ENCODE measurements at regions not wholly inside any gene's neighbourhood (a gene's known extent, or its start where the extent isn't known, plus 50 kb on each side); places are given as distances from the start of the nearest gene placed in this dataset.

- Histone ChIP-seq H3K4me3 (no peak overlapping the region), H3K27ac (no peak overlapping the region)
These were observed 239.0 kb downstream of the DNAJB9 start for GRCh38 chr7:108808549-108809266.

DNA sequence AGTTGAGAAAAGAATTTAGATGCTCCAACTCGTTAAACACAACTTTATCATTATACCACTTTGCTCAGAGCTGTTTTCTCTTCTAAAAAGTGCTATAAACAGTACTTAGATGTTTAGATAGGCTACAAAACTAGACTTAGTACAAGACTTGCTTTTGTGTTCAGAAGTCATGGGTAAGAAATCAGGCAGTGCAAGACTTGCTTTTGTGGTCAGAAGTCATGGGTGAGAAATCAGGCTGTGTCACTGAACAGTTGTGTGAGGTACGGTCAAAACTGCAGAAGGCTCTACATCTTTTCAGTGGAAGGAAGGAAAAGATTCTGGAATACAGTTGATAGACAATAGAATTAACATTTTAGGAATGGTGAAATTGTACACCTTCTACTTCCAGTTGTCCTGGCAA lies 239.7 kb downstream of the DNAJB9 start:
- no peak overlapping the region for H3K4me3 ChIP-seq

DNA sequence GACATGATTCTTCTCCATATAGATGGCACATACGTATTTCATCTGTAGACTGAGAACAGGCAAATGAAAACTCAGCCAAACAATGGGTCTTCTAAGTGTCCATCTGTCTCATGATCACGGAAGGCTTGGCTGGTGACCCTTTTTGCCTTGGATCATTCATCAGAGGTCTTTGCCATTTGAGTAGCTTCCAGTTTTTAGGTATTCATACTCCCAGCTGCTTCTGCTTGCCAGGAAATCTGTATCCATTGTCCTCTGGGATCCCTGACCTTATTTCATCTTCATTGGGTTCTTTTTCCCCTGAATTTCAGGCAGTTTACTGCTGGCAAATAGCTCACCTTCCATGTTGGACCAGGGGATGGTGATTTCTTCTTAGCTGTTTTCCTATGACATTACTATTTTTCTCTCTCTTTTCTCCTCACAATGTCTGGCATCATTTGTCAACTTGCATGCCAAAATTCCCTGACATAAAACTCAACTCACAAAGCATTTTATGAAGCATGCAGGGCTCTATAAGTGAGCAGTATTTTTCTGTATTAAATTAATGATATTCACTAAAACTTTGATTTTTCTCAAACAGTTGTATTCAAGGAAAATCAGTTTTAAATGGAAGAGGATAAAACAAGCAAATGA lies 241.2 kb downstream of the DNAJB9 start:
- Histone ChIP-seq H3K27ac (no peak overlapping the region), H3K4me3 (no peak overlapping the region)

More for the DNA sequence above, 239.7 kb downstream of the DNAJB9 start:
- H3K27ac ChIP-seq = no peak overlapping the region

DNA sequence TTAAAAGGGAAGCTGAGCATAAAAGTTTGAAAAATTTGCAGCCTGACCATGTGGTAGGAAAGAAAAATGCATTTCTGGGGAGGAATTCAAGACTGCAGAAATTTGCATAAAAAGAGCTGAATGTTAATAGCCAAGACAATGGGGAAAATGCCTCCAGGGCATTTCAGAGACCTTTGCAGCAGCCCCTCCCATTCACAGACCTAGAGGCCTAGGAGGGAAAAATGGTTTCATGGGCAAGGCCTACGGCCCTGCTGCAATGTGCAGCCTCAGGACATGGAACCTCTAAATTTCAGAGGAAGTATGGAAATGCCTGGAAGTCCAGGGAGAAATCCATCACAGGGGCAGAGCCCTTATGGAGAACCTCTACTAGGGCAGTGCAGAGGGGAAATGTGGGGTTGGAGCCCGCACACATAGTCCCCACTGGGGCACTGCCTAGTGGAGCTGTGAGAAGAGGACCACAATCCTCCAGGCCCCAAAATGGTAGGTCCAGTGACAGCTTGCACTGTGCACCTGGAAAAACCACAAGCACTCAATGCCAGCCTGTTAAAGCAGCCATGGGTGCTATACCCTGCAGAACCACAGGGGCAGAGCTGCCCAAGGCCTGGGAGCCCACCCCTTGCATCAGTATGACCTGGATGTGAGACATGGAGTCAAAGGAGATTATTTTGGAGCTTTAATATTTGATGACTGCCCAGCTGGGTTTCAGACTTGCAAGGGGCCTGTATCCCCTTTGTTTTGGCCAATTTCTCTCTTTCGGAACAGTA lies 243.8 kb downstream of the DNAJB9 start:
- Histone ChIP-seq H3K4me3 (no peak overlapping the region), H3K27ac (no peak overlapping the region)

- no peak overlapping the region for H3K4me3 ChIP-seq
- peak overlapping the region in 1 of 21 experiments; percentile 7 for H3K27ac ChIP-seq
These were observed 246.1 kb downstream of the DNAJB9 start for GRCh38 chr7:108815815-108816214.

DNA sequence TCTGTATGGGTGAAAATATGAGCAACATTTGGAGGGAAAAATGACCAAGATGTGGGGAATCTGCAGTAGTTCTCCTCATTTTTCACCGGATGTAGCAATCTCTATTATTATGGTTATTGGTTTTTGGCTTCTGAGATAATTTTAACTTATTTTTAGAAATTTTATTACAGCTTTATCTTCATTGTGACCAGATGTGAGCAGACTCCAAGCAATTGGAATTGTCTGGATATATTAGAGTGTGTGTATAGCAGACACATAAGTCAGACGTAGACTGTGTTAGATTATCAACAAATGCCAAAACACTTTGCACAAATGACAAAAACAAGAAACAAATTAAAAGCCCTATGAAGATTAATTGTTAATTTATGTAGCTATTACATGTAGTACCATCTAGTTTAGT lies 249.1 kb downstream of the DNAJB9 start:
- no peak overlapping the region for H3K27ac ChIP-seq
- no peak overlapping the region for H3K4me3 ChIP-seq

- no peak overlapping the region for H3K27ac ChIP-seq
- no peak overlapping the region for H3K4me3 ChIP-seq
These were observed 255.3 kb downstream of the DNAJB9 start for GRCh38 chr7:108824840-108825580.

- no peak overlapping the region for H3K27ac ChIP-seq
- H3K4me3 ChIP-seq = no peak overlapping the region
These were observed 255.9 kb downstream of the DNAJB9 start for GRCh38 chr7:108825581-108825909.

DNA sequence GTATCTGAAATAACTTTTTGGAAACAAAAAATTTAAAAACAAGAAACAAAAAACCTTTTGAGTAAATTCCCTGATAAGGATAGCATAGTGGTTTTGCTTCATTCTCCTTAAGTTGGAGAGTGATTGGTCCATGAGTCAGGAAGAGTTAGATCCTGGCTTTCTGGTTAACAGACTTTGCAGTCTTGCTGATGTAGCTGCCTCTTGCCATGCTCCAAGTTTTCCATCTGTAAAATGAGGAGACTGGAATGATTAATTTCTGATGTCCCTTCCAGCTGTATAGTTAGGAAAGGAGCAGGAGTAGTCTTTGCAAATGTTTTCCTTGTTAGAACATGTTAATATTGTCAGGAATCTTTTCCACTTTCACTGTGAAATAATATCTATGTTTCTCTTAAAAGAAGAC lies 266.6 kb downstream of the DNAJB9 start:
- Histone ChIP-seq H3K27ac (no peak overlapping the region), H3K4me3 (no peak overlapping the region)

DNA sequence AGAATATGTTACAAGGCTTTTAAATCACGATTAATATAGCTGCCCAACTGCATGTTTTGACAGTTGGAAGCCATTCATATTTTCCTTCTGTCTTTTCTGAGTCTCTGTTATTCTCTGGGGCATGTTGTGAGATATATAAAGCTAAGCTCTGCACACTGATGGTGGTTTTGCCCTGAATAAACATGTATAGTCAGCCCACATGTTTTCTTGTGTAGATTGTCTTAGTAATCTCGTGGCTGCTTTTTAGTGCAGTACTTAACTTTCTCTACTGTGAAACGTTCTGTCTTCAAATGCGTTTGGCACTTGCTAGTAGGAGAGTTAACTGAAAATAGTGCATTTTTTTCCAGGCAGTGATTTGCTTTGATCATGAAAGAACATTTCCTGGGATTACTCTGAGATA lies 268.5 kb downstream of the DNAJB9 start:
- Histone ChIP-seq H3K27ac (no peak overlapping the region), H3K4me3 (no peak overlapping the region)

DNA sequence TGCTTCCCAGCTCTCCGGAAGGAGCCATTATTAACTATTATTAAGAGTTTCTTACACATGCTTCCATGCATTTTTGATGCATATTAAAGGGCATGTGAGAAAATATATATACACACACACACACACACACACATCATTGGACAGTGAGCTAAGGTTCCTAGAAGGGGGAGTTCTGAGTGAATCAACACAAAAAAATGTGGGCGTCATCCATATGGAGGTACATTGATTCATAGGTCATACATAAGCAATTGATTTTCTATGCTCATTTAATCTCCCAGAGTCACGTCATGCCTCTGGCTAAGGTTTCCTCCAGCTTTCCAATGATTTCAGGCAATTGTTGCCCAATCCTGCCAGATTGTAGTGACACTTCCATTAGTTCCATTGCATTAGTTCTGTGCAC lies 269.4 kb downstream of the DNAJB9 start:
- no peak overlapping the region for H3K4me3 ChIP-seq

DNA sequence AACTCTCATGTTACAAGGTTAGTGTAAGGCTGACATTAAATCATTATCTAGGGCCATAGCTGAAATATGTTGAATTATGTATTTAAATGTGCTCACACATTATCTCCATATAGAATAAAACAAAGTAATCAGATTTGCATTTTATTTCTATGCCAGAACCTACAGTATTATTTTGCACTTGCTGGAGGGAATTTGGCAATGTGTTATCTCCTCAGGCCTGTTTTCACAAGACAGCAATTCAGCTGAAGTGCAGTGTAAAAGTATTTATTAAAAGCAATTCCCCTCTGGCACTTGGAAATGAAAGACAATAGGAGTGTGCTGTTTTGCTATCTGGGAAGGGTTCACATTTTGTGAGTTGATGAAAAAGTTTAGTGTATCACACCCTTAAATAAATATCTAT lies 276.3 kb downstream of the DNAJB9 start:
- H3K4me3 ChIP-seq = no peak overlapping the region
- no peak overlapping the region for H3K27ac ChIP-seq

More for the DNA sequence above, 269.4 kb downstream of the DNAJB9 start:
- no peak overlapping the region for H3K27ac ChIP-seq

DNA sequence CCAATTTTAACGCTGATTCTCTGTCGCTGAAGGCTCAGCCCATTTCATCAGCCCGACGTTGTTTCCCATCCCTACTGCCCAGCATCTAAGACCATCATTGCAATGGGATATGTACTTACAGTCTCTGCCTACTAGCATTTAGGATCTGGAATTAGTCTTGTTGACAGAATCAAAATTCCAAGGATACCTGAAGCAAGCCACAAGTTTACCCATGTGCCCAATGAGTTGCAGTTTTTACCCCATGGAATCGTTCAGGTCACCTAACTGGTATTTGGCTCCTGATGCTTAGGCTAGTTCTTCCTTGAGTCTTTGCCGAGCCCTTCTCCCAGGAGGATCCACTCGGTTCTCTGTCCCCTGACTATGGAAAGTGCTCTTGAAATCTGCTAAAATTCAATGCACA lies 276.8 kb downstream of the DNAJB9 start:
- Histone ChIP-seq H3K27ac (no peak overlapping the region), H3K4me3 (no peak overlapping the region)

- Histone ChIP-seq H3K27ac (no peak overlapping the region), H3K4me3 (no peak overlapping the region)
These were observed 278.8 kb downstream of the DNAJB9 start for GRCh38 chr7:108848486-108848885.

GRCh38 chr7:108860615-108861014 lies 290.9 kb downstream of the DNAJB9 start:
- no peak overlapping the region for H3K27ac ChIP-seq
- H3K4me3 ChIP-seq = no peak overlapping the region

GRCh38 chr7:108861071-108861470 lies 291.4 kb downstream of the DNAJB9 start:
- no peak overlapping the region for H3K27ac ChIP-seq
- H3K4me3 ChIP-seq = no peak overlapping the region

DNA sequence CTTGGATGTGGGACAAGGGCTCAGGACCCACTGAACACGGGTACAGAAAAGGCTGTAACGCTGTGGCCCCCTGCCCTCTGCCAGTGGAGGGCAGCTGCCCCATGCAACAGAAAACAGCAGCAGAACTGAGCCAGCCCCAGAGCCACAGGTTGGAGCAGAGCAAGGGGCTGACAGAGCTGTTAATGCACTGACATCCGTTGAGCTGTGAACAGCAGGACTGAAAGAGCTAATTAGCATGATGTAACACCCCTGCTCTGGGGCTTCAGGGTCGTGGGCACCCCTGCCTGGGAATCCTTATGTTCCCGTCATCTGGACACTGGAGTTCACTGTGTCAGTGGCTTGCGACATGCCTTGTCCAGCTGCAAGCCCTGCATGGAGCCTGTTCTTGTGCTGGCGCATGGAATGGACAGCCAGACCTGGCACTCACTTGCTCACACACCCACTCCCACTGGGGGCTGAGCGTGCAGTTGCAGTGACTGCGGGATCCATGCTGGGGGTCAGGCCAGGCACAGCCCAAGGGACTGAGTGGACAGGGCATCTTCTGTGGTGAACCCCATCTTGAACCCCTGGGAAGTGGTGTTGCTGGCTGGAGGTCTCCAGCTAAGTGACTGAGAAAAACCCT lies 293.7 kb downstream of the DNAJB9 start:
- no peak overlapping the region for H3K4me3 ChIP-seq
- H3K27ac ChIP-seq = no peak overlapping the region

GRCh38 chr7:108869070-108869469 lies 299.4 kb downstream of the DNAJB9 start:
- no peak overlapping the region for H3K4me3 ChIP-seq
- no peak overlapping the region for H3K27ac ChIP-seq

GRCh38 chr7:108875139-108875538 lies 305.5 kb downstream of the DNAJB9 start:
- Histone ChIP-seq H3K4me3 (no peak overlapping the region), H3K27ac (no peak overlapping the region)

GRCh38 chr7:108890862-108891261 lies 321.2 kb downstream of the DNAJB9 start:
- H3K27ac ChIP-seq = no peak overlapping the region
- H3K4me3 ChIP-seq = no peak overlapping the region
